GM10266 (cell line): ENCODE measurements at regions not wholly inside any gene's neighbourhood (a gene's known extent, or its start where the extent isn't known, plus 50 kb on each side); places are given as distances from the start of the nearest gene placed in this dataset.

Experiments
- DNase-seq: peaks from one replicate; pipeline ENCODE4 v3.0.0; 2012; ENCODE audit errors: extremely low spot score
- CTCF ChIP-seq: IDR thresholded peaks from 2 replicates; pipeline ENCODE4 v1.5.1; 2012; ENCODE audit warnings: mild to moderate bottlenecking, low read depth; ENCODE audit not compliant: control insufficient read depth, insufficient read depth; ENCODE audit errors: missing control alignments

- no peak for TF ChIP-seq CTCF
- no peak for DNase-seq
Measured at GRCh38 chr17:13243585-13243984, 225.8 kb upstream of the ELAC2 start.

GRCh38 chr17:13240851-13241250, 223.0 kb upstream of the ELAC2 start:
- no peak for DNase-seq
- TF ChIP-seq CTCF: no peak

- TF ChIP-seq CTCF: no peak
Measured at GRCh38 chr17:13230350-13231264, 212.8 kb upstream of the ELAC2 start.

GRCh38 chr17:13228225-13228624, 210.4 kb upstream of the ELAC2 start:
- TF ChIP-seq CTCF: no peak
- no peak for DNase-seq

More at GRCh38 chr17:13230350-13231264, 212.8 kb upstream of the ELAC2 start:
- no peak for DNase-seq

GRCh38 chr17:13222975-13223374, 205.1 kb upstream of the ELAC2 start:
- DNase-seq: no peak
- TF ChIP-seq CTCF: no peak

GRCh38 chr17:13212860-13213259, 195.0 kb upstream of the ELAC2 start:
- DNase-seq: no peak
- no peak for TF ChIP-seq CTCF

- DNase-seq: no peak
- no peak for TF ChIP-seq CTCF
Measured at GRCh38 chr17:13209081-13209480, 191.3 kb upstream of the ELAC2 start.
